ENCODE measurements at regions not wholly inside any gene's neighbourhood (a gene's known extent, or its start where the extent isn't known, plus 50 kb on each side); places are given as distances from the start of the nearest gene placed in this dataset.

- no peaks in the 10 kb centered on the region for H3K9me3 ChIP-seq (replicated peaks; ENCODE audit: control insufficient read depth, insufficient read depth, low read depth, low read length)
- peak overlapping the region; percentile 73 for H3K4me2 ChIP-seq (ENCODE audit: insufficient read depth, low read length)
- H3K36me3 ChIP-seq (ENCODE audit: control insufficient read depth, insufficient read depth, low read length), result no peaks in the 10 kb centered on the region; the same call in 2 of the 3 replicates
- intact Hi-C loops (cut with micrococcal nuclease), result no loop called here
- peaks cover 4 to 21% of the 10 kb centered on the region in 2 experiments; a peak in 3 of 5 replicates for H3K4me1 ChIP-seq (replicated peaks in 1 of 2; ENCODE audit: control insufficient read depth in 2 of 2, insufficient read depth in 2 of 2, low read length in 2 of 2)
- peaks cover 2% of the 10 kb centered on the region for H3K9me1 ChIP-seq (ENCODE audit: control insufficient read depth, insufficient read depth, low read length)
- peak; percentile 93 for ATAC-seq
- H2AFZ ChIP-seq (ENCODE audit: low read depth, low read length), result peak overlapping the region; percentile 80
- peak overlapping the region; percentile 56 to 59; a peak in 3 of 4 replicates for H3K9ac ChIP-seq (ENCODE audit: insufficient read depth in 1 of 2, low read depth in 2 of 2, low read length in 2 of 2)
- peak overlapping the region; percentile 89 for H3K27ac ChIP-seq (ENCODE audit: extremely low read depth, low read depth, low read length)
- 0% methylated on average over 2 of the region's 2 CpGs for WGBS (ENCODE audit: insufficient coverage, low coverage, missing lambda C conversion rate)
- peak; percentile 48 to 89 (median 66) for DNase-seq (ENCODE audit: extremely low read depth in 1 of 4, low spot score in 3 of 4)
- in situ Hi-C loops (cut with MboI), result no loop called here
- POLR2A ChIA-PET, result interaction anchor here (0.6 to 2.6 kb wide), 7 partner anchors 8 to 40 kb away, joined by 3 to 11 read pairs (median 4); no protein-coding TSS in a partner anchor
- H3K79me2 ChIP-seq (ENCODE audit: control insufficient read depth, insufficient read depth, low read length), result peaks cover 15% of the 10 kb centered on the region; the same call in 2 of the 3 replicates
- FAIRE-seq, result peak; percentile 98
- H3K4me3 ChIP-seq, result peak overlapping the region; percentile 26
- H3K27me3 ChIP-seq (ENCODE audit: control insufficient read depth in 2 of 2, insufficient read depth in 2 of 2, low read length in 2 of 2), result no peaks in the 10 kb centered on the region
- CTCF ChIA-PET (ENCODE audit: low intra/inter-chr PET ratio), result no interaction called here
- BruUV-seq (replicated peaks), result no TSS peak
- no peaks in the 10 kb centered on the region for H4K20me1 ChIP-seq (replicated peaks; ENCODE audit: control insufficient read depth, insufficient read depth, low read length)
- no peak for TF ChIP-seq CGGBP1 (CRISPR knock-in tag; IDR thresholded peaks at IDR 0.05)
- TF ChIP-seq ZNF282 (CRISPR knock-in tag; IDR thresholded peaks at IDR 0.05), result no peak
- no peak for TF ChIP-seq ZNF197 (CRISPR knock-in tag; IDR thresholded peaks at IDR 0.05; ENCODE audit: low read depth)
- TF ChIP-seq XRCC3 (IDR thresholded peaks at IDR 0.05), result no peak
- peak; percentile 61; the same call in 1 of the 2 replicates for TF ChIP-seq NCOA1 (IDR thresholded peaks at IDR 0.05; ENCODE audit: low read depth)
- TF ChIP-seq CREB5 (CRISPR knock-in tag; IDR thresholded peaks at IDR 0.05), result no peak
- no peak for TF ChIP-seq ZKSCAN3 (CRISPR knock-in tag; IDR thresholded peaks at IDR 0.05)
- TF ChIP-seq MEIS2 (IDR thresholded peaks at IDR 0.05; ENCODE audit: partially characterized antibody), result peak; percentile 67
- no peak for TF ChIP-seq USF1 (CRISPR knock-in tag; IDR thresholded peaks at IDR 0.05)
- no peak for TF ChIP-seq IRF2 (CRISPR knock-in tag; IDR thresholded peaks at IDR 0.05)
- TF ChIP-seq JUN (IDR thresholded peaks at IDR 0.05; ENCODE audit: borderline replicate concordance, low read depth, low read length), result no peak
- TF ChIP-seq JUN (CRISPR knock-in tag; IDR thresholded peaks at IDR 0.05; ENCODE audit: borderline replicate concordance), result no peak
Observed at GRCh38 chr21:20258542-20258941, 739.7 kb upstream of the NCAM2 start.

All from K562 (cell line).